Trophoblast cell (in vitro differentiated cells and primary cell): ENCODE measurements at regions not wholly inside any gene's neighbourhood (a gene's known extent, or its start where the extent isn't known, plus 50 kb on each side); places are given as distances from the start of the nearest gene placed in this dataset.

Experiments
- DNase-seq, 2 donors: peaks; one replicate each; pipeline ENCODE4 v3.0.0-alpha.2; 2016
- H2AFZ ChIP-seq: 2 replicates; pipeline ENCODE4 v1.6.1; 2013; ENCODE audit warnings: low read length, moderate library complexity, mild to moderate bottlenecking; ENCODE audit not compliant: insufficient read depth, poor library complexity
- H2AK5ac ChIP-seq: 2 replicates; pipeline ENCODE4 v1.6.1; 2013; ENCODE audit warnings: mild to moderate bottlenecking, low read length
- H2BK120ac ChIP-seq: 2 replicates; pipeline ENCODE4 v1.6.1; 2013; ENCODE audit warnings: low read length, mild to moderate bottlenecking, moderate library complexity; ENCODE audit not compliant: insufficient read depth, poor library complexity
- H2BK12ac ChIP-seq: 2 replicates; pipeline ENCODE4 v1.6.1; 2013; ENCODE audit warnings: mild to moderate bottlenecking, low read length, moderate library complexity
- H2BK5ac ChIP-seq: 2 replicates; pipeline ENCODE4 v1.6.1; 2013; ENCODE audit warnings: low read length, low read depth, moderate library complexity, mild to moderate bottlenecking; ENCODE audit not compliant: poor library complexity
- H3K14ac ChIP-seq: 2 replicates; pipeline ENCODE4 v1.6.1; 2013; ENCODE audit warnings: mild to moderate bottlenecking, low read length
- H3K18ac ChIP-seq: 2 replicates; pipeline ENCODE4 v1.6.1; 2013; ENCODE audit warnings: mild to moderate bottlenecking, low read length
- H3K23ac ChIP-seq: 2 replicates; pipeline ENCODE4 v1.6.1; 2013; ENCODE audit warnings: low read length
- H3K27ac ChIP-seq: 2 replicates; pipeline ENCODE4 v1.5.1; 2013; ENCODE audit warnings: low read depth, mild to moderate bottlenecking, inconsistent platforms, low read length, moderate library complexity
- H3K27me3 ChIP-seq: 2 replicates; pipeline ENCODE4 v1.6.1; 2013; ENCODE audit warnings: inconsistent platforms, mild to moderate bottlenecking, low read length, moderate library complexity; ENCODE audit not compliant: insufficient read depth
- H3K36me3 ChIP-seq, 2 experiments: 1 replicate in 1 of 2; 2 replicates in 1 of 2; pipeline ENCODE4 v1.6.1; 2013; ENCODE audit warnings: low read length in 2 of 2, mild to moderate bottlenecking in 2 of 2, moderate library complexity in 1 of 2; ENCODE audit not compliant: insufficient read depth in 2 of 2, control insufficient read depth in 1 of 2
- H3K4ac ChIP-seq: 2 replicates; pipeline ENCODE4 v1.6.1; 2013; ENCODE audit warnings: low read depth, mild to moderate bottlenecking, low read length, moderate library complexity
- H3K4me1 ChIP-seq, 2 experiments: 1 replicate in 1 of 2; 2 replicates in 1 of 2; pipeline ENCODE4 v1.6.1; 2013; ENCODE audit warnings: low read length in 2 of 2, mild to moderate bottlenecking in 2 of 2, moderate library complexity in 1 of 2; ENCODE audit not compliant: insufficient read depth in 2 of 2, control insufficient read depth in 1 of 2
- H3K4me2 ChIP-seq: 2 replicates; pipeline ENCODE4 v1.6.1; 2013; ENCODE audit warnings: inconsistent platforms, mild to moderate bottlenecking, low read length, moderate library complexity
- H3K4me3 ChIP-seq: 2 replicates; pipeline ENCODE4 v1.5.1; 2013; ENCODE audit warnings: mild to moderate bottlenecking, low read depth, low read length, inconsistent platforms
- H3K79me1 ChIP-seq: one replicate; pipeline ENCODE4 v1.6.1; 2013; ENCODE audit warnings: low read length
- H3K79me2 ChIP-seq: 2 replicates; pipeline ENCODE4 v1.6.1; 2013; ENCODE audit warnings: low read length, mild to moderate bottlenecking; ENCODE audit not compliant: control insufficient read depth, insufficient read depth, poor library complexity
- H3K9ac ChIP-seq: 2 replicates; pipeline ENCODE4 v1.6.1; 2013; ENCODE audit warnings: mild to moderate bottlenecking, low read length
- H3K9me3 ChIP-seq: 2 replicates; pipeline ENCODE4 v1.6.1; 2013; ENCODE audit warnings: low read depth, mild to moderate bottlenecking, control low read depth, inconsistent platforms, low read length; ENCODE audit not compliant: insufficient read depth
- H4K12ac ChIP-seq: 2 replicates; pipeline ENCODE4 v1.6.1; 2013; ENCODE audit warnings: low read depth, mild to moderate bottlenecking, low read length, moderate library complexity
- H4K8ac ChIP-seq: 2 replicates; pipeline ENCODE4 v1.6.1; 2013; ENCODE audit warnings: low read depth, mild to moderate bottlenecking, low read length, moderate library complexity
- H4K91ac ChIP-seq: one replicate; pipeline ENCODE4 v1.6.1; 2013; ENCODE audit warnings: low read depth, mild to moderate bottlenecking, low read length, moderate library complexity
- WGBS: extraction: QIAGEN DNeasy Blood & Tissue Kit; methylation state at CpG from one replicate; pipeline ENCODE4 v1.1.7; 2013; ENCODE audit warnings: missing lambda C conversion rate; ENCODE audit not compliant: insufficient read length, insufficient coverage; ENCODE audit errors: extremely low coverage; 5-methylcytosine and 5-hydroxymethylcytosine counted together

DNA sequence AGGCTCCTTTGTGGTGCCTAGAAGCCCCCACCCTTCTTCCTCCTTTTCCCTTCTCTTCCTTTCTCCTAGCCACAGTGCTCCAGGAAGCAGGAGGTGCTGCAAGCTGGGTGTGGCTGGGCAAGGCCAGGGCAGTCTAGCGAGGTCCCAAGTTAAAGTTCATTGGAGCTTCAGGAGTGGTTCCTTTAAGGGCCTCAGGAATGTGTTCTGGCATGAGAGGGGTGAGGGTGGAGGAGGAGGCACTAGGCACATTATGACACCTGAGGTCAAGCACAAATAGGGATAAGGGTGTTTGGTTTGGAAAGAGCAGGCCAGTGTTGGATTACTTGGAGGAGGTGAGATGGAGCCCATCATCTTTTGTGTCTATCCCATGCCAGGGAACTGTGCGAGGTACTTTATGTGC, 258.7 kb downstream of the TLE3 start:
- H2BK120ac ChIP-seq = no peak overlapping the region

DNA sequence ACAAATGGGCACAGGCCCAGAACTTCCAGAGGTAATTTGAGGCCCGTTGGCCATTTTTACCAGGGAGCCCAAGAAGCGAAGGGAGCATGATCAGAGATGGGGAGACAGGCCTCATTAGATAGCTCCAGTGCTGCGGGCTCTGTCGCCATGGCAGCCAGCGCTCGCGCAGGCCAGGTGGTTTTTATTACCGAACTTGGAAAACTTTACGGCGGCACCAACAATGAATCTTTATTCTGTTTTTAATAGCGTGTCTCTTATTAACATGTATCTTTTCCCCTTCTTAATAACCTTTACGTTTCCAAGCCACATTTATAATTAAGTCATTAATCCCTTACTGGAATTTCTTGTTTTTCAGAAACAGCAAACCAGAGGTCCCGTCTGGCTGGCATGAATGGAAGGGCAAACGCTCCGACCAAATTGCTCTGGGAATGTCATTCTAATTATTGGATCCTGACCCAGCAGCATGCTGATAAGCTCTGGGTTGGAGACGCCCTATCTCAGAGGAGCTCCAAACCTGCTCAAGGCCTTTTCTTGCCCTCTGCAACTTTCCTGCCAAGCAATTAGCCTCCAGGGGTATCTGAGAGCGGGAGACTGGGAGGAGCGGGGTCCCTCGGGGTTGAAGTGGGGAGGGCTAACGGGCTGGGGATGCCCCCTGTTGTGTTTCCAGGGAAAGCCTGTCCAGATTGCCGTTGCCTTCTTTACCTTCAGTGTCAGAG, 256.4 kb downstream of the TLE3 start:
- Histone ChIP-seq H3K9me3 (peaks cover 2% of the 10 kb centered on the region), H3K27me3 (no peaks in the 10 kb centered on the region), H2AFZ (no peak overlapping the region), H3K4ac (no peak overlapping the region), H3K23ac (no peak overlapping the region), H2BK5ac (no peak overlapping the region), H3K79me2 (no peaks in the 10 kb centered on the region), H3K4me1 (no peaks in the 10 kb centered on the region), H2AK5ac (no peak overlapping the region), H4K12ac (no peak overlapping the region), H3K4me3 (no peak overlapping the region), H3K4me2 (no peak overlapping the region), H4K8ac (no peak overlapping the region), H3K9ac (no peak overlapping the region), H2BK120ac (no peak overlapping the region), H4K91ac (no peak overlapping the region), H3K27ac (no peak overlapping the region), H3K79me1 (no peaks in the 10 kb centered on the region), H3K18ac (no peak overlapping the region), H2BK12ac (no peak overlapping the region), H3K36me3 (no peaks in the 10 kb centered on the region), H3K14ac (no peak overlapping the region)
- no peak for DNase-seq
- WGBS = 100% methylated on average over 1 of the region's 21 CpGs

More for the DNA sequence above, 258.7 kb downstream of the TLE3 start:
- no CpG with 5 or more reads among the region's 2 CpGs for WGBS
- H4K91ac ChIP-seq = no peak overlapping the region
- H3K9me3 ChIP-seq = peaks cover 2% of the 10 kb centered on the region
- H3K4me2 ChIP-seq = no peak overlapping the region
- H3K79me2 ChIP-seq = no peaks in the 10 kb centered on the region
- H3K4me1 ChIP-seq = no peaks in the 10 kb centered on the region
- no peaks in the 10 kb centered on the region for H3K79me1 ChIP-seq
- H2AK5ac ChIP-seq = no peak overlapping the region
- H3K23ac ChIP-seq = no peak overlapping the region
- H4K12ac ChIP-seq = no peak overlapping the region
- no peak overlapping the region for H3K27ac ChIP-seq
- no peak overlapping the region for H4K8ac ChIP-seq
- H3K27me3 ChIP-seq = no peaks in the 10 kb centered on the region
- H3K4me3 ChIP-seq = no peak overlapping the region
- H3K4ac ChIP-seq = no peak overlapping the region
- DNase-seq = no peak
- H3K18ac ChIP-seq = no peak overlapping the region
- no peak overlapping the region for H2AFZ ChIP-seq
- H3K14ac ChIP-seq = no peak overlapping the region
- no peaks in the 10 kb centered on the region for H3K36me3 ChIP-seq
- H2BK5ac ChIP-seq = no peak overlapping the region
- no peak overlapping the region for H2BK12ac ChIP-seq
- H3K9ac ChIP-seq = no peak overlapping the region

DNA sequence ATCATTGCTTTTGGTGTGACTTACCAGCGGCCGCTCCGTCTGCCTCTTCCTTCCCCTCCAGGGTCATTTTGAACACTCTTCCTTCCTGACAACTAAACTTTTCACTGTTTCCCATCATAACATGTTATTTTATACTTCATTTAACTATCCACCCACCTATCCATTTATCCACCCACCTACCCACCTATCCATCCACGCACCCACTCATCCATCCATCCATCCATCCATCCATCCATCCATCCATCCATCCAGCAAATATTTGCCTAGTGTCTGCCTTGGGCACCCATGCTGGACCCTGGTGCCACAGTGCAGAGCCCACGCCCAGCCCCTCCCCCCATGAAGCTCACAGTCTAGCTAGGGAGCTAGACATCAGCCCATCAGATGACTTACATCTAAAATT, 254.9 kb downstream of the TLE3 start:
- no peak for DNase-seq
- no peaks in the 10 kb centered on the region for H3K27me3 ChIP-seq
- H3K14ac ChIP-seq = no peak overlapping the region
- no peak overlapping the region for H3K27ac ChIP-seq
- H3K36me3 ChIP-seq = no peaks in the 10 kb centered on the region
- H3K9me3 ChIP-seq = no peaks in the 10 kb centered on the region
- H2BK12ac ChIP-seq = no peak overlapping the region
- H2BK5ac ChIP-seq = no peak overlapping the region
- H3K18ac ChIP-seq = no peak overlapping the region
- no peak overlapping the region for H3K4ac ChIP-seq
- H4K8ac ChIP-seq = no peak overlapping the region
- no peak overlapping the region for H3K23ac ChIP-seq
- H4K91ac ChIP-seq = no peak overlapping the region
- no peaks in the 10 kb centered on the region for H3K79me1 ChIP-seq
- H2AFZ ChIP-seq = no peak overlapping the region
- no peaks in the 10 kb centered on the region for H3K79me2 ChIP-seq
- H4K12ac ChIP-seq = no peak overlapping the region
- no peak overlapping the region for H3K4me3 ChIP-seq
- no peaks in the 10 kb centered on the region for H3K4me1 ChIP-seq
- WGBS = 40% methylated on average over 1 of the region's 5 CpGs
- no peak overlapping the region for H2BK120ac ChIP-seq
- H3K4me2 ChIP-seq = no peak overlapping the region
- no peak overlapping the region for H2AK5ac ChIP-seq
- H3K9ac ChIP-seq = no peak overlapping the region

DNA sequence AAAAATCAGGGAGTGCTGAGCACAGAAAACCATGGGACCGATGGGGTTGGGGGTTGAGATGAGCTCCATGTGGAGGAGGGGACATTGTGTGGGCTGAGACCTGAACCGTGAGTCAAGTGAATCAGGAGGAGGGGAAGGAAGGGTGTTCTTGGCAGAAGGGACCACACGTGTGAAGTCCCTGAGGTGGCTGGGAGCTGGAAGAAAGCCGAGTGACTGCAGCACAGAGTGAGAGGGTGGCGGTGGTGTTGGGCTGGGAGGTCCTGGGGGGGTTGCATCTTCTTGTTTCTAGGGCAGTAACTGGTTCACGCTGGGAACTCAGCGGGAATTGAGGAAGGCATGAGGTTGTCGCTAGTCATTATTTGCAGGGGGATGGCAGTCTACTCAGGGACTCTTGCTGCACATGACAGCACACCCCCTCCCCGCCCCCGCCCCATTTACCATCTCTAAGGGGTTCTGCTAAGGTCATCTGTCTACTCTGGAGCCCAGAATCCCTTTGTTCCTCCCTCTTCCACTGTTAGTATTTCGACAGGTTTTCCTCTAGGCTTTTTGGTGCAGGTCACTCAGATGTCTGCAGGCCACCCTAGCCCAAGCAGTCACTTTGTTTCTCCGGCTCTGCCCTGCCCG, 254.3 kb downstream of the TLE3 start:
- Histone ChIP-seq H3K79me2 (no peaks in the 10 kb centered on the region), H3K14ac (no peak overlapping the region), H2BK12ac (no peak overlapping the region), H3K9ac (no peak overlapping the region), H3K4me1 (no peaks in the 10 kb centered on the region), H4K91ac (no peak overlapping the region), H2AK5ac (no peak overlapping the region), H3K23ac (no peak overlapping the region), H3K27me3 (no peaks in the 10 kb centered on the region), H3K36me3 (no peaks in the 10 kb centered on the region), H3K4me3 (no peak overlapping the region), H3K79me1 (no peaks in the 10 kb centered on the region), H3K4ac (no peak overlapping the region), H2BK5ac (no peak overlapping the region), H4K8ac (no peak overlapping the region), H2BK120ac (no peak overlapping the region), H3K4me2 (no peak overlapping the region), H2AFZ (no peak overlapping the region), H3K27ac (no peak overlapping the region), H3K9me3 (no peaks in the 10 kb centered on the region), H3K18ac (no peak overlapping the region), H4K12ac (no peak overlapping the region)
- DNase-seq = no peak
- no CpG with 5 or more reads among the region's 13 CpGs for WGBS
